ENCODE measurements at regions not wholly inside any gene's neighbourhood (a gene's known extent, or its start where the extent isn't known, plus 50 kb on each side); places are given as distances from the start of the nearest gene placed in this dataset.
"Not testable (repeated sequence)": the region's sequence is repeated elsewhere in the genome, so short reads cannot be mapped to it uniquely, and the experiment has no call there.

DNA sequence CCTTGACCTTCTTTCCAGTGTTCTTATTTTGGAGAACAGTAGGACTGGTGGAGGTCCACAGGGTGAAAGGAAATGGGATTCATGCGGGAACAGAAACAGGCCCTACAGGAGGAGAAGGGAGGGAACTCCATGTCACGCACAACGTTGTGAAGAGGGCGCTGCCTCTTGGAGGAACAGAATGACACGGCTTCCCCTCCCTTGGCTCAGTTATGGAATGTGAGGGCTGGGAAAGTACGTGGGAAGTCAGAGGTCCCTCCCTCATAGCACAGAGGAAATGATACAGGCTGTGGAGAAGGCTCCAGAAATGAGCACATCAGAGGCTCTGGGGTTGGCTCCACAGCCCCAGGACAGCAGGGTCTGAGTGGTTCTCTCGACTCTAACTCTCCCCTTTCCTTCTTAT is 49.9 kb upstream of the PROP1 start:
- not testable (repeated sequence) for H3K4me1 ChIP-seq

More for the DNA sequence above, 49.9 kb upstream of the PROP1 start:
- H3K36me3 ChIP-seq; H3K27ac ChIP-seq; H3K27me3 ChIP-seq; intact Hi-C loops (cut with DNase I); DNase-seq; H3K9me3 ChIP-seq; H3K4me3 ChIP-seq (replicated peaks in 1 of 3): not testable (repeated sequence)
- WGBS, 2 donors: no CpG with 5 or more reads among the region's 7 CpGs
